NCI-H187 (cell line): ENCODE measurements at regions not wholly inside any gene's neighbourhood (a gene's known extent, or its start where the extent isn't known, plus 50 kb on each side); places are given as distances from the start of the nearest gene placed in this dataset.

Experiments
- DNase-seq, 2 experiments: peaks; one replicate each; lab custom pipeline; 2025; lab: John Stamatoyannopoulos, UW

- DNase-seq = no peak
Measured at GRCh38 chr18:51724790-51725721, 527.6 kb upstream of the MEX3C start.

- no peak for DNase-seq
Measured at GRCh38 chr18:51726614-51727013, 529.1 kb upstream of the MEX3C start.

GRCh38 chr18:51727780-51728179, 530.3 kb upstream of the MEX3C start:
- no peak for DNase-seq

GRCh38 chr18:51731070-51731469, 533.6 kb upstream of the MEX3C start:
- DNase-seq = no peak

- DNase-seq = no peak
Measured at GRCh38 chr18:51734576-51734975, 537.1 kb upstream of the MEX3C start.

GRCh38 chr18:51739044-51739666, 541.7 kb upstream of the MEX3C start:
- no peak for DNase-seq

GRCh38 chr18:51751901-51752300, 554.4 kb upstream of the MEX3C start:
- no peak for DNase-seq

- DNase-seq = no peak
Measured at GRCh38 chr18:51753365-51754057, 556.0 kb upstream of the MEX3C start.

GRCh38 chr18:51754566-51754965, 557.1 kb upstream of the MEX3C start:
- DNase-seq = no peak

- no peak for DNase-seq
Measured at GRCh38 chr18:51757255-51757924, 559.9 kb upstream of the MEX3C start.

GRCh38 chr18:51762373-51762772, 564.9 kb upstream of the MEX3C start:
- no peak for DNase-seq

- DNase-seq = no peak
Measured at GRCh38 chr18:51765606-51766360, 568.3 kb upstream of the MEX3C start.

GRCh38 chr18:51767293-51767692, 569.8 kb upstream of the MEX3C start:
- DNase-seq = no peak

- DNase-seq = no peak
Measured at GRCh38 chr18:51778115-51778514, 561.9 kb upstream of the DCC start.

GRCh38 chr18:51789871-51790270, 550.1 kb upstream of the DCC start:
- DNase-seq = no peak

GRCh38 chr18:51801514-51801913, 538.5 kb upstream of the DCC start:
- DNase-seq = no peak

- DNase-seq = no peak
Measured at GRCh38 chr18:51802569-51803428, 537.2 kb upstream of the DCC start.

GRCh38 chr18:51807336-51807735, 532.7 kb upstream of the DCC start:
- DNase-seq = no peak

GRCh38 chr18:51811883-51812282, 528.1 kb upstream of the DCC start:
- no peak for DNase-seq

- no peak for DNase-seq
Measured at GRCh38 chr18:51813740-51814139, 526.3 kb upstream of the DCC start.

- no peak for DNase-seq
Measured at GRCh38 chr18:51821610-51822009, 518.4 kb upstream of the DCC start.
